GM12864 (cell line): ENCODE measurements at regions not wholly inside any gene's neighbourhood (a gene's known extent, or its start where the extent isn't known, plus 50 kb on each side); places are given as distances from the start of the nearest gene placed in this dataset.
"Not testable (repeated sequence)": the region's sequence is repeated elsewhere in the genome, so short reads cannot be mapped to it uniquely, and the experiment has no call there.

Experiments
- DNase-seq: peaks from one replicate; pipeline ENCODE4 v3.0.0-alpha.2; 2011; ENCODE audit warnings: low read depth
- H3K4me3 ChIP-seq: 2 replicates; pipeline ENCODE4 v1.5.1; 2011; ENCODE audit warnings: mild to moderate bottlenecking, low read depth, low read length, control low read depth
- CTCF ChIP-seq: IDR thresholded peaks from 2 replicates; pipeline ENCODE4 v1.5.1; 2011; ENCODE audit warnings: low read depth, mild to moderate bottlenecking, moderate library complexity, low read length, control low read depth, inconsistent platforms; ENCODE audit errors: missing control alignments

DNA sequence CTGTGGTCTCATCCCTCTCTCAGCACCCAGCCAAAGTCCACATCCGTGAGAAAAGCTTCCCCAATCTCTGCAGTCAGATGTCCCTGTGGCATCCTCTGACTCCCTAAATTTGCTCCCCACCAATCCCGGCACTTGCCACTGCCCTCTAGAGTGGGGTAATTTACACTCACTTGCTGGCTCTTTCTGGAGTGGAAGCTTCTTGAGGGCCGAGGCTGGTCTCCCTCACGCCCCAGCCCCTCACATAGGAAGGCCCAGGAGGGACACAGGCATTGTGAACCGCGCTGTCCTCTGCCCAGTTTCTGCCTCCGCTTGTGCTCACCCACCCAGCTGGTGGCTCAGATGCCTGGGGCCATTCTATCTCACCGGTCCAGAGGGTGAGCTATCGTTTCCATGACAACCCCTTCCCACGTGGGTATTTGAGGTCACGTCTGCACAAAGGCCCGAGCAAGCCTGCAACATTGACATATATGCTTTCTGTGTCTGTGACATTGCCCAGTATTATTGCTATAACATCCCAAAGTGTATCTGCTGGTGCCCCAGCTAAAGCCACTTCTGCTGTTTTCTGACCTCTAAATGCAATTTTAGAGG is 97.3 kb upstream of the CTBP2 start:
- no peak for DNase-seq
- TF ChIP-seq CTCF: no peak

GRCh38 chr10:125256026-125256425 is 95.7 kb upstream of the CTBP2 start:
- no peak for TF ChIP-seq CTCF
- DNase-seq: no peak
- H3K4me3 ChIP-seq: no peak overlapping the region

More for the DNA sequence above, 97.3 kb upstream of the CTBP2 start:
- H3K4me3 ChIP-seq: no peak overlapping the region

GRCh38 chr10:125252937-125253336 is 92.6 kb upstream of the CTBP2 start:
- no peak for TF ChIP-seq CTCF
- H3K4me3 ChIP-seq: no peak overlapping the region
- no peak for DNase-seq

GRCh38 chr10:125250834-125251233 is 90.5 kb upstream of the CTBP2 start:
- H3K4me3 ChIP-seq, DNase-seq: not testable (repeated sequence)

DNA sequence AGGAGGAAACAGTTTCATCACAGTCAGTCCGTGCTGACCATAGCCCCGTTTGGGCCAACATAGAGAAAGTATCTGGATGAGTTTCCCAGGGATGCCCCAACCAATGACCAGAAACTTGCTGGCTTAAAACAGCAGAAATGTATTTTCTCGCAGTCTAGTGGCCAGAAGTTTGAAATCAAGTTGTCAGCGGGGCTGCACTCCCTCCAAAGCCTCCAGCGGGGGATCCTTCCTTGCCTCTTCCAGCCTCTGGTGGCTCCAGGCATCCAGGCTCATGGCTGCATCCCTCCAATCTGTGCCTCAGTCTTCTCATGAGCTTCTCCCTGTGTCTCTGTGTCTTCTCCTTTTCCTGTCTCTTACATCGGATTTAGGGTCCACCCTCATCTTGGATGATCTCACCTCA is 89.6 kb upstream of the CTBP2 start:
- no peak for TF ChIP-seq CTCF
- H3K4me3 ChIP-seq: no peak overlapping the region
- no peak for DNase-seq

DNA sequence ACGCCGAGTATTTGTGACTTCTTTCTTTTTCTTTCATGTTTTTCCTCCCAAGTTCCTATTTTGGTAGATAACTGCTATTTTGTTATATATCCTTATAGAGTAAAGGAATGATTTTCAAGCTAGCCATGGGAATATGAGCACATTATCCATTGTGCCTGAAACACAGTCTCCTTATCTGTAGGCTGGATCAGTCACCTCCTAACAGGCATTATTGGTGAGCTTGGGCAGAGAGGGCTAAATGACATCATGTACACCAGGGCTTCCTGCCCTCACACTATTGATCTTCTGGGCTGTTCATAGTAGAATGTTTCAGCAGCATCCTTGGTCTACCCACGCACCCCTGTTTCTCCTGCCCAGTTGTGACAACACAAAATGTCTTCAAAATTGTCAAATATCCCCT is 88.1 kb upstream of the CTBP2 start:
- DNase-seq: no peak
- no peak overlapping the region for H3K4me3 ChIP-seq
- no peak for TF ChIP-seq CTCF

DNA sequence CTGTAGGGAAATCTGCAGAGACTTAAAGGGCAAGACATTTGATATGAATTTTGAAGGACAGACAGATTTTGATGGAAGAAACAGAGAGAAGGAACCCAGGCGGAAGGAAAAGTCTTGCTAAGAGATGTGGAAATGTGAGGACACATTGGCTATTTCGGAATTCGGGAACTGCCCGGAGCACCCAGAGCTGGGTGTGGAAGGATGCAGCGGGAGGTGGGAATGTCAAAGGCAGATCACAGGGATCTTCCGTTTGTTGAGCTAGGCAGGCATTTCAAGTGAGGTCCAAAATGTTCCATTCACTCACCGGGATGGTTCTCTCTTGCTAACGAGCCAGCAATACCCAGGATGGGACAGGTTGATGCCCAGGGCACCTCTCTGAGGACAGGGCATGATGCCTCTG is 87.2 kb upstream of the CTBP2 start:
- TF ChIP-seq CTCF: no peak
- H3K4me3 ChIP-seq: no peak overlapping the region
- DNase-seq: no peak
